Right lobe of liver (tissue), 6 donors: ENCODE measurements at regions not wholly inside any gene's neighbourhood (a gene's known extent, or its start where the extent isn't known, plus 50 kb on each side); places are given as distances from the start of the nearest gene placed in this dataset.

Source experiments
- ATAC-seq, 4 donors: fragments of 200-7000 bp; cut with Tn5 transposase; one replicate each; pipeline ENCODE4 v1.9.1; 2020; ENCODE audit warnings: mild to moderate bottlenecking in 4 of 4, moderate library complexity in 4 of 4
- DNase-seq, 3 donors: peaks; one replicate each; pipeline ENCODE4 v3.0.0-alpha.2; 2020
- H3K27ac ChIP-seq, 3 donors: fragments of 200-600 bp; one replicate each; pipeline ENCODE4 v1.8.0; 2022
- H3K27me3 ChIP-seq, 2 donors: fragments of 200-600 bp; one replicate each; pipeline ENCODE4 v1.8.0; 2022
- H3K36me3 ChIP-seq, 4 donors: fragments of 200-600 bp; sonication (generic) in 1 of 4; one replicate each; pipeline versions ENCODE4 v1.5.1 to v1.8.0; 2017 to 2022; ENCODE audit warnings: control low read depth in 1 of 4
- H3K4me1 ChIP-seq, 4 donors: fragments of 200-600 bp; sonication (generic) in 1 of 4; one replicate each; pipeline versions ENCODE4 v1.5.1 to v1.8.0; 2017 to 2022; ENCODE audit warnings: control low read depth in 1 of 4
- H3K4me3 ChIP-seq, 3 donors: fragments of 200-600 bp; one replicate each; pipeline ENCODE4 v1.8.0; 2022
- H3K9me3 ChIP-seq, 4 donors: fragments of 200-600 bp; sonication (generic) in 1 of 4; one replicate each; pipeline versions ENCODE4 v1.5.1 to v1.8.0; 2017 to 2022; ENCODE audit warnings: control low read depth in 1 of 4
- POLR2A ChIP-seq: fragments of 450-650 bp; IDR thresholded peaks from one replicate; pipeline ENCODE4 v1.6.1; 2017; ENCODE audit warnings: antibody characterized with exemption, mild to moderate bottlenecking
- WGBS: methylation state at CpG from one replicate; pipeline ENCODE4 v1.1.6; 2018; ENCODE audit warnings: low coverage, low lambda C conversion rate; ENCODE audit not compliant: insufficient coverage; ENCODE audit errors: missing lambda C conversion rate; 5-methylcytosine and 5-hydroxymethylcytosine counted together
- intact Hi-C, 2 donors: fragments of 100-400 bp; cut with DNase I; formaldehyde crosslinking; loops; one replicate each; pipeline versions ENCODE4 v1.11.2 to v1.14.1; 2022
- TF ChIP-seq, protein P1 (sequence below), 4 donors: fragments of 200-600 bp in 3 of 4; fragments of 450-650 bp in 1 of 4; IDR thresholded peaks; one replicate each; pipeline versions ENCODE4 v1.5.1 to v1.8.0; 2016 to 2022; ENCODE audit warnings: antibody characterized with exemption in 4 of 4, mild to moderate bottlenecking in 2 of 4
- donor health status: DM: no; HTN: yes; CAD: no.
- donor health status: DM: no; HTN: no; CAD: no.
- donor health status: DM: no; HTN: no; CAD: no.
- donor health status: DM: no; HTN: yes; CAD: no.
- donor health status: DM: no; HTN: yes; CAD: no.

DNA sequence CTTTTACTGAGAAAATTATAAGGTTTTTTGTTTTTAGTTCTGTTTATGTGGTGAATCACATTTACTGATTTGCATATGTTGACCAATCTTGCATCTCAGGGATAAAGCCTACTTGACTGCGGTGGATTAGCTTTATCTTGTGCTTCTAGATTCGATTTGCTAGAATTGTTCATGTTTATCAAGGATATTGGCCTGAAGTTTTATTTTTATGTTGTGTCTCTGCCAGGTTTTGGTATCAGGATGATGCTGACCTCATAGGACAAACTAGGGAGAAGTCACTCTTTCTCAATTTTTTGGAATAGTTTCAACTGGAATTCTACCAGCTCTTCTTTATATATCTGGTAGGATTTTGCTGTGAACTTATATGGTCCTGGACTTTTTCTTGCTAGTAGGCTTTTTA is 504.8 kb downstream of the ETS1 start:
- TF ChIP-seq, protein P1, sequence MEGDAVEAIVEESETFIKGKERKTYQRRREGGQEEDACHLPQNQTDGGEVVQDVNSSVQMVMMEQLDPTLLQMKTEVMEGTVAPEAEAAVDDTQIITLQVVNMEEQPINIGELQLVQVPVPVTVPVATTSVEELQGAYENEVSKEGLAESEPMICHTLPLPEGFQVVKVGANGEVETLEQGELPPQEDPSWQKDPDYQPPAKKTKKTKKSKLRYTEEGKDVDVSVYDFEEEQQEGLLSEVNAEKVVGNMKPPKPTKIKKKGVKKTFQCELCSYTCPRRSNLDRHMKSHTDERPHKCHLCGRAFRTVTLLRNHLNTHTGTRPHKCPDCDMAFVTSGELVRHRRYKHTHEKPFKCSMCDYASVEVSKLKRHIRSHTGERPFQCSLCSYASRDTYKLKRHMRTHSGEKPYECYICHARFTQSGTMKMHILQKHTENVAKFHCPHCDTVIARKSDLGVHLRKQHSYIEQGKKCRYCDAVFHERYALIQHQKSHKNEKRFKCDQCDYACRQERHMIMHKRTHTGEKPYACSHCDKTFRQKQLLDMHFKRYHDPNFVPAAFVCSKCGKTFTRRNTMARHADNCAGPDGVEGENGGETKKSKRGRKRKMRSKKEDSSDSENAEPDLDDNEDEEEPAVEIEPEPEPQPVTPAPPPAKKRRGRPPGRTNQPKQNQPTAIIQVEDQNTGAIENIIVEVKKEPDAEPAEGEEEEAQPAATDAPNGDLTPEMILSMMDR (IDR thresholded peaks at IDR 0.05) = no peak
- TF ChIP-seq POLR2A = no peak
- 19% methylated on average over 2 of the region's 2 CpGs for WGBS

DNA sequence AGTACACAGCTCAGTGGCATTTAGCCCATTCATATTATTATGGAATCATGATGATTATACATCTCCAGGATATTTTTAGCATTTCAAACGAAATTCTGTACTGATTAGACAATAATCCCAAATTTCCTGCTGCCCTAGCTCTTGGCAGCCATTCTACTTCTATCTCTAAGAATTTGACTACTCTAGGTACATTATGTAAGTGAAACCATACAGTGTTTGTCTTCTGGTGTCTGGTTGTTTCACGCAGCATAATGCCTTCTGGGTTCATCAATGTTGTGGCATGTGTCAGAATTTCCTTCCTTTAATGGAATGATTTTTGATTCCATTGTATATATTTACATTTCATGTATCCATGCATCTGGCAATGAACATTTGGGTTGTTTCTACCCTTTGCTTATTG is 517.7 kb downstream of the ETS1 start:
- 61% methylated on average over 2 of the region's 2 CpGs for WGBS
- Histone ChIP-seq H3K27me3 (no peaks in the 10 kb centered on the region), H3K4me1 (no peaks in the 10 kb centered on the region), H3K27ac (no peak overlapping the region), H3K4me3 (no peak overlapping the region), H3K9me3 (no peaks in the 10 kb centered on the region), H3K36me3 (no peaks in the 10 kb centered on the region)
- TF ChIP-seq POLR2A = no peak
- TF ChIP-seq, protein P1 (IDR thresholded peaks at IDR 0.05) = no peak
- intact Hi-C loops = no loop called here
- no peak for DNase-seq
- ATAC-seq = no peak

More for the DNA sequence above, 504.8 kb downstream of the ETS1 start:
- no peaks in the 10 kb centered on the region for H3K4me1 ChIP-seq
- no peak for DNase-seq
- H3K27me3 ChIP-seq = no peaks in the 10 kb centered on the region
- H3K9me3 ChIP-seq = no peaks in the 10 kb centered on the region
- no peaks in the 10 kb centered on the region for H3K36me3 ChIP-seq
- ATAC-seq = peak in 2 of 4 donors; percentile 44 to 77
- no peak overlapping the region for H3K27ac ChIP-seq
- intact Hi-C loops = no loop called here
- H3K4me3 ChIP-seq = no peak overlapping the region

GRCh38 chr11:128067780-128068179 is 519.6 kb downstream of the ETS1 start:
- H3K4me3 ChIP-seq = no peak overlapping the region
- no CpG with 5 or more reads among the region's 1 CpG for WGBS
- H3K27me3 ChIP-seq = no peaks in the 10 kb centered on the region
- intact Hi-C loops = no loop called here
- no peaks in the 10 kb centered on the region for H3K4me1 ChIP-seq
- H3K27ac ChIP-seq = no peak overlapping the region
- no peaks in the 10 kb centered on the region for H3K36me3 ChIP-seq
- no peak for TF ChIP-seq POLR2A
- TF ChIP-seq, protein P1 (IDR thresholded peaks at IDR 0.05) = no peak
- ATAC-seq (no peak), DNase-seq (peak in 1 of 3 donors; percentile 15)
- H3K9me3 ChIP-seq = no peaks in the 10 kb centered on the region

GRCh38 chr11:128066399-128066798 is 521.0 kb downstream of the ETS1 start:
- Histone ChIP-seq H3K4me3 (no peak overlapping the region), H3K27me3 (no peaks in the 10 kb centered on the region), H3K27ac (no peak overlapping the region), H3K4me1 (no peaks in the 10 kb centered on the region), H3K9me3 (no peaks in the 10 kb centered on the region), H3K36me3 (no peaks in the 10 kb centered on the region)
- ATAC-seq = no peak
- 32% methylated on average over 1 of the region's 1 CpG for WGBS
- intact Hi-C loops = no loop called here
- TF ChIP-seq POLR2A = no peak
- no peak for DNase-seq

DNA sequence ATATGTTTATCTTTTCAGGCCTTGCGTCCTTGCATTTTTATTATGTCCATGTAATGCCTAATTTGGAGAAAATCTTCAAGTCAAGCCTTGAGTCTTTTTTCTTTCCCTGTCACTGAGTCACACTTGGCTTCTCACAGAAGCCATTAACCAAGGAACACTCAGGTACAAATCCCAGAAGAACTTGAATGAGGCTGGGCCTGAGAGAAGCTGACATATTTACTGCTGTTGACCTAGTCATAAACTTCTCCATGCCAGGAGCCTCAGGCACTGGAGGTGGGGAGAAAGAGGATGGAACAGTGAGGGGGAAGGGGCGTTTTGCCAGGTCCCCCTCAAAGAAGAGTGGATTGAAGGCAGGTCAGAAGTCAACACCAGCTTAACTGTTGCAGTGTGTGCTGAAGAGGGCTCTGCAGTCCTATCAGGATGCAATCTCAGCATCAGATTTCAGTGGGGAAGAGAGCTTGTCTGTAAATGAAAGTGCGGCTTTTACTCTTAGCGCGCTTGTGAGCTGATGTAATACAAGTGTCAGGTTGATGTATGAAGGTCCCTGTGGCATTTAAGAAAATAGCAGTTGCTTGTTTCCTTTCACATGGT is 526.0 kb downstream of the ETS1 start:
- TF ChIP-seq, protein P1 (IDR thresholded peaks at IDR 0.05) = no peak
- no peak for TF ChIP-seq POLR2A
- ATAC-seq (no peak), DNase-seq (no peak)
- Histone ChIP-seq H3K27ac (no peak overlapping the region), H3K4me1 (no peaks in the 10 kb centered on the region), H3K9me3 (no peaks in the 10 kb centered on the region), H3K27me3 (no peaks in the 10 kb centered on the region), H3K4me3 (no peak overlapping the region), H3K36me3 (no peaks in the 10 kb centered on the region)
- 58% methylated on average over 4 of the region's 5 CpGs for WGBS
- intact Hi-C loops = no loop called here
